Limb (tissue), 2 donors: ENCODE measurements at regions not wholly inside any gene's neighbourhood (a gene's known extent, or its start where the extent isn't known, plus 50 kb on each side); places are given as distances from the start of the nearest gene placed in this dataset.

ENCODE experiments used
- DNase-seq, 2 donors: peaks; one replicate each; pipeline ENCODE4 v3.0.0-alpha.2; 2016; ENCODE audit errors: extremely low spot score in 2 of 2

GRCh38 chr22:49297286-49297870 lies 530.3 kb downstream of the BRD1 start:
- peak in 1 of 2 donors; percentile 11 for DNase-seq

GRCh38 chr22:49296561-49296960 lies 531.1 kb downstream of the BRD1 start:
- DNase-seq, result peak in 1 of 2 donors; percentile 6

- peak in 1 of 2 donors; percentile 24 for DNase-seq
These were observed 531.7 kb downstream of the BRD1 start for GRCh38 chr22:49295851-49296560.

GRCh38 chr22:49295465-49295743 lies 532.3 kb downstream of the BRD1 start:
- DNase-seq, result peak in 1 of 2 donors; percentile 16

- DNase-seq, result peak in 1 of 2 donors; percentile 10
These were observed 532.8 kb downstream of the BRD1 start for GRCh38 chr22:49294656-49295464.

- DNase-seq, result no peak
These were observed 534.8 kb downstream of the BRD1 start for GRCh38 chr22:49292909-49293308.

GRCh38 chr22:49291781-49292180 lies 535.9 kb downstream of the BRD1 start:
- DNase-seq, result no peak

GRCh38 chr22:49291169-49291568 lies 536.5 kb downstream of the BRD1 start:
- DNase-seq, result peak in 1 of 2 donors; percentile 12

- peak in 1 of 2 donors; percentile 7 for DNase-seq
These were observed 537.0 kb downstream of the BRD1 start for GRCh38 chr22:49290711-49291110.

- peak in 1 of 2 donors; percentile 22 for DNase-seq
These were observed 537.6 kb downstream of the BRD1 start for GRCh38 chr22:49289822-49290679.

- DNase-seq, result no peak
These were observed 541.4 kb downstream of the BRD1 start for GRCh38 chr22:49286181-49286760.

GRCh38 chr22:49284931-49285330 lies 542.7 kb downstream of the BRD1 start:
- DNase-seq, result no peak

- no peak for DNase-seq
These were observed 543.5 kb downstream of the BRD1 start for GRCh38 chr22:49284056-49284784.

- DNase-seq, result no peak
These were observed 545.1 kb downstream of the BRD1 start for GRCh38 chr22:49282596-49282995.

GRCh38 chr22:49281467-49282340 lies 546.0 kb downstream of the BRD1 start:
- no peak for DNase-seq

GRCh38 chr22:49278340-49278739 lies 549.3 kb downstream of the BRD1 start:
- DNase-seq, result no peak

GRCh38 chr22:49276567-49276966 lies 551.1 kb downstream of the BRD1 start:
- no peak for DNase-seq

GRCh38 chr22:49274754-49275380 lies 552.8 kb downstream of the BRD1 start:
- no peak for DNase-seq

- peak in 1 of 2 donors; percentile 16 for DNase-seq
These were observed 555.0 kb downstream of the BRD1 start for GRCh38 chr22:49272546-49273125.
